Sigmoid colon (tissue), 4 donors: ENCODE measurements at regions not wholly inside any gene's neighbourhood (a gene's known extent, or its start where the extent isn't known, plus 50 kb on each side); places are given as distances from the start of the nearest gene placed in this dataset.

Experiments used
- CTCF ChIP-seq, 4 experiments: fragments of 450-650 bp in 3 of 4; fragments of 200-600 bp in 1 of 4; IDR thresholded peaks; one replicate each; pipeline ENCODE4 v1.5.1; 2016 to 2019; ENCODE audit warnings: antibody characterized with exemption in 4 of 4, mild to moderate bottlenecking in 3 of 4, moderate library complexity in 2 of 4
- POLR2AphosphoS5 ChIP-seq, 4 donors: sonication (generic); formaldehyde crosslinking; IDR thresholded peaks; one replicate each; pipeline ENCODE4 v1.6.1; 2017; ENCODE audit warnings: antibody characterized with exemption in 4 of 4

- TF ChIP-seq CTCF (IDR thresholded peaks at IDR 0.05) (no peak), POLR2AphosphoS5 (IDR thresholded peaks at IDR 0.05) (no peak)
Observed at GRCh38 chr17:62901544-62901943, 64.5 kb upstream of the TANC2 start.
